Smooth muscle cell (in vitro differentiated cells): ENCODE measurements at regions not wholly inside any gene's neighbourhood (a gene's known extent, or its start where the extent isn't known, plus 50 kb on each side); places are given as distances from the start of the nearest gene placed in this dataset.
"Not testable (repeated sequence)": the region's sequence is repeated elsewhere in the genome, so short reads cannot be mapped to it uniquely, and the experiment has no call there.

Source experiments
- DNase-seq: peaks from one replicate; lab custom pipeline; 2025; ENCODE audit not compliant: unreplicated experiment; lab: John Stamatoyannopoulos, UW
- H2AFZ ChIP-seq: fragments of 200-600 bp; sonication (generic); 2 replicates; pipeline ENCODE4 v1.6.0; 2016; ENCODE audit warnings: antibody characterized with exemption, low read depth, mild to moderate bottlenecking
- H3F3A ChIP-seq: fragments of 200-600 bp; sonication (generic); 2 replicates; pipeline ENCODE4 v1.6.0; 2017; ENCODE audit warnings: antibody characterized with exemption, low read depth
- H3K27ac ChIP-seq: fragments of 200-600 bp; sonication (generic); 2 replicates; pipeline ENCODE4 v1.5.1; 2016; ENCODE audit warnings: low read depth, mild to moderate bottlenecking
- H3K27me3 ChIP-seq: fragments of 200-600 bp; sonication (generic); 2 replicates; pipeline ENCODE4 v1.6.1; 2016; ENCODE audit warnings: low read depth, mild to moderate bottlenecking
- H3K36me3 ChIP-seq: fragments of 200-600 bp; sonication (generic); 2 replicates; pipeline ENCODE4 v1.5.1; 2016; ENCODE audit warnings: low read depth
- H3K4me1 ChIP-seq: fragments of 200-600 bp; sonication (generic); 2 replicates; pipeline ENCODE4 v1.5.1; 2016; ENCODE audit warnings: low read depth
- H3K4me2 ChIP-seq: fragments of 200-600 bp; sonication (generic); 2 replicates; pipeline ENCODE4 v1.6.0; 2016; ENCODE audit warnings: mild to moderate bottlenecking
- H3K4me3 ChIP-seq: fragments of 200-600 bp; sonication (generic); 2 replicates; pipeline ENCODE4 v1.5.1; 2016; ENCODE audit warnings: mild to moderate bottlenecking
- H3K79me2 ChIP-seq: fragments of 200-600 bp; sonication (generic); 2 replicates; pipeline ENCODE4 v1.6.0; 2016; ENCODE audit warnings: low read depth, mild to moderate bottlenecking
- H3K9ac ChIP-seq: fragments of 200-600 bp; sonication (generic); 2 replicates; pipeline ENCODE4 v1.6.0; 2016; ENCODE audit warnings: low read depth
- H3K9me3 ChIP-seq: fragments of 200-600 bp; sonication (generic); replicated peaks from 2 replicates; pipeline ENCODE4 v1.5.1; 2016; ENCODE audit warnings: low read depth
- H4K20me1 ChIP-seq: fragments of 200-600 bp; sonication (generic); 2 replicates; pipeline ENCODE4 v1.6.0; 2016; ENCODE audit warnings: low read depth
- CTCF ChIP-seq: fragments of 200-600 bp; sonication (generic); IDR thresholded peaks from 2 replicates; pipeline ENCODE4 v1.5.1; 2017; ENCODE audit warnings: borderline replicate concordance, mild to moderate bottlenecking, antibody characterized with exemption; ENCODE audit not compliant: insufficient read depth, poor library complexity, severe bottlenecking
- WGBS: methylation state at CpG from one replicate; pipeline ENCODE4 v1.1.7; 2016; ENCODE audit warnings: low lambda C conversion rate; 5-methylcytosine and 5-hydroxymethylcytosine counted together

- Histone ChIP-seq H3K36me3 (no peaks in the 10 kb centered on the region), H3K27me3 (no peaks in the 10 kb centered on the region), H3K9me3 (no peaks in the 10 kb centered on the region), H3K4me2 (no peak overlapping the region), H3K79me2 (no peaks in the 10 kb centered on the region), H3K4me3 (no peak overlapping the region), H3K4me1 (no peaks in the 10 kb centered on the region), H3K9ac (no peak overlapping the region), H2AFZ (no peak overlapping the region), H3K27ac (no peak overlapping the region), H4K20me1 (no peaks in the 10 kb centered on the region), H3F3A (no peaks in the 10 kb centered on the region)
- DNase-seq = no peak
- no peak for TF ChIP-seq CTCF
These were observed 206.8 kb downstream of the TXNL1 start for GRCh38 chr18:56431551-56431950.

DNA sequence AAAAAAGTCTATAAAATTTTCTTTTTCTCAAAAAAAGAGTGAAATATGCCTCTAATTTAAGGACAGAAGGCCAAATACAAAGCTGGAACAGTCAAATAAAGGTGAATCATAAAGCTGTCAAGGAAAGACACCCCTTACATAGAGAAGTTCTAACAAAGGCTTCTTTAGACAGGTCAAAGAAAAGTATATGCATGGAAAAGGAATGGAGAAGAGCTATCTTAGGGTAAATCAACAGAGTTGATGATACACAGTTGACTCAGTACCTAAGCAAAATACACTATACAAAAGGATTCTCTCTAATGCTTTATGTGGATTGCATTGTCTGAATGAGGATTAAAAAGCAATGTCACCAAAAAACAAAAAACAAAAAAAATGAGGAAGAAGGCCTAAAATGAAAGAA, 214.8 kb downstream of the TXNL1 start:
- Histone ChIP-seq H3K4me3 (no peak overlapping the region), H3K36me3 (no peaks in the 10 kb centered on the region), H3K9me3 (no peaks in the 10 kb centered on the region), H2AFZ (no peak overlapping the region), H3K4me2 (no peak overlapping the region), H3K9ac (no peak overlapping the region), H3F3A (no peaks in the 10 kb centered on the region), H4K20me1 (no peaks in the 10 kb centered on the region), H3K4me1 (no peaks in the 10 kb centered on the region), H3K27ac (no peak overlapping the region), H3K27me3 (no peaks in the 10 kb centered on the region), H3K79me2 (no peaks in the 10 kb centered on the region)
- no peak for DNase-seq
- TF ChIP-seq CTCF = no peak

GRCh38 chr18:56421647-56422046, 216.7 kb downstream of the TXNL1 start:
- Histone ChIP-seq H3K9ac (no peak overlapping the region), H3K4me3 (no peak overlapping the region), H4K20me1 (no peaks in the 10 kb centered on the region), H3F3A (no peaks in the 10 kb centered on the region), H3K36me3 (no peaks in the 10 kb centered on the region), H3K27me3 (no peaks in the 10 kb centered on the region), H3K4me1 (no peaks in the 10 kb centered on the region), H3K79me2 (no peaks in the 10 kb centered on the region), H3K4me2 (no peak overlapping the region), H3K27ac (no peak overlapping the region), H2AFZ (no peak overlapping the region), H3K9me3 (no peaks in the 10 kb centered on the region)
- DNase-seq = no peak
- WGBS = 87% methylated on average over 2 of the region's 2 CpGs
- TF ChIP-seq CTCF = no peak

- not testable (repeated sequence) for H3K27me3 ChIP-seq, H2AFZ ChIP-seq, H3K27ac ChIP-seq, H3K36me3 ChIP-seq, H3F3A ChIP-seq, H3K4me3 ChIP-seq, H3K4me2 ChIP-seq, H3K9me3 ChIP-seq, DNase-seq, H4K20me1 ChIP-seq, H3K79me2 ChIP-seq, H3K4me1 ChIP-seq, H3K9ac ChIP-seq
- WGBS = 85% methylated on average over 5 of the region's 5 CpGs
These were observed 217.5 kb downstream of the TXNL1 start for GRCh38 chr18:56420868-56421267.
